ENCODE measurements at regions not wholly inside any gene's neighbourhood (a gene's known extent, or its start where the extent isn't known, plus 50 kb on each side); places are given as distances from the start of the nearest gene placed in this dataset.

GRCh38 chr5:7955476-7955875 is 86.5 kb downstream of the MTRR start:
- no peak for DNase-seq (ENCODE audit: low read depth, low spot score)

GRCh38 chr5:7957329-7957728 is 88.4 kb downstream of the MTRR start:
- no peak for DNase-seq (ENCODE audit: low read depth, low spot score)

GRCh38 chr5:7960142-7960541 is 91.2 kb downstream of the MTRR start:
- DNase-seq (ENCODE audit: low read depth, low spot score), result no peak

GRCh38 chr5:7961540-7961939 is 92.6 kb downstream of the MTRR start:
- DNase-seq (ENCODE audit: low read depth, low spot score), result no peak

GRCh38 chr5:7970816-7971215 is 101.9 kb downstream of the MTRR start:
- DNase-seq (ENCODE audit: low read depth, low spot score), result no peak

GRCh38 chr5:7976411-7977190 is 107.7 kb downstream of the MTRR start:
- peak; percentile 62 for DNase-seq (ENCODE audit: low read depth, low spot score)

GRCh38 chr5:7978114-7978513 is 109.2 kb downstream of the MTRR start:
- DNase-seq (ENCODE audit: low read depth, low spot score), result no peak

GRCh38 chr5:7978991-7979390 is 110.0 kb downstream of the MTRR start:
- DNase-seq (ENCODE audit: low read depth, low spot score), result no peak

GRCh38 chr5:7980881-7981280 is 111.9 kb downstream of the MTRR start:
- DNase-seq (ENCODE audit: low read depth, low spot score), result no peak

- no peak for DNase-seq (ENCODE audit: low read depth, low spot score)
These were observed 114.5 kb downstream of the MTRR start for GRCh38 chr5:7983433-7983832.

GRCh38 chr5:7991125-7991821 is 122.3 kb downstream of the MTRR start:
- DNase-seq (ENCODE audit: low read depth, low spot score), result no peak

GRCh38 chr5:7995688-7996294 is 126.8 kb downstream of the MTRR start:
- no peak for DNase-seq (ENCODE audit: low read depth, low spot score)

- DNase-seq (ENCODE audit: low read depth, low spot score), result no peak
These were observed 136.5 kb downstream of the MTRR start for GRCh38 chr5:8005416-8005815.

GRCh38 chr5:8012131-8012977 is 143.4 kb downstream of the MTRR start:
- DNase-seq (ENCODE audit: low read depth, low spot score), result no peak

- peak; percentile 11 for DNase-seq (ENCODE audit: low read depth, low spot score)
These were observed 145.2 kb downstream of the MTRR start for GRCh38 chr5:8013948-8014710.

- no peak for DNase-seq (ENCODE audit: low read depth, low spot score)
These were observed 150.8 kb downstream of the MTRR start for GRCh38 chr5:8019719-8020218.

GRCh38 chr5:8020861-8021514 is 152.0 kb downstream of the MTRR start:
- no peak for DNase-seq (ENCODE audit: low read depth, low spot score)

- DNase-seq (ENCODE audit: low read depth, low spot score), result no peak
These were observed 159.3 kb downstream of the MTRR start for GRCh38 chr5:8028243-8028642.

GRCh38 chr5:8033261-8033660 is 164.3 kb downstream of the MTRR start:
- DNase-seq (ENCODE audit: low read depth, low spot score), result no peak

- DNase-seq (ENCODE audit: low read depth, low spot score), result no peak
These were observed 165.9 kb downstream of the MTRR start for GRCh38 chr5:8034852-8035251.
